K562 (cell line): ENCODE measurements at regions not wholly inside any gene's neighbourhood (a gene's known extent, or its start where the extent isn't known, plus 50 kb on each side); places are given as distances from the start of the nearest gene placed in this dataset.

Source experiments
- ATAC-seq: fragments of 200-7000 bp; cut with Tn5 transposase; 3 replicates; pipeline ENCODE4 v1.9.1; 2020; ENCODE audit warnings: moderate library complexity
- BruUV-seq: library from RNA; stranded (reverse); fragments of 400-500 nt; replicated peaks from 2 replicates; lab custom pipeline; 2021; lab: Mats Ljungman, UMichigan
- CTCF ChIA-PET: fragments of 300-600 bp; formaldehyde crosslinking; extraction: SDS; loops from one replicate; lab custom pipeline; 2021; ENCODE audit warnings: low intra/inter-chr PET ratio; lab: Yijun Ruan, JAX
- POLR2A ChIA-PET: fragments of 300-600, 350-650 bp; sonication (Branson Sonifier 250); formaldehyde crosslinking; extraction: SDS; loops from one replicate; lab custom pipeline; 2021; ENCODE audit warnings: antibody characterized with exemption, inconsistent platforms; lab: Yijun Ruan, JAX
- DNase-seq, 4 experiments: peaks; one replicate each; pipeline versions ENCODE4 v3.0.0 to v3.0.0-alpha.2; 2011 to 2018; ENCODE audit warnings: low spot score in 3 of 4, mixed read lengths in 3 of 4; ENCODE audit errors: extremely low read depth in 1 of 4
- FAIRE-seq: peaks from 2 replicates; lab custom pipeline; 2011; peaks lifted over from hg19 to GRCh38; lab: Jason Lieb, UNC
- H2AFZ ChIP-seq: 2 replicates; pipeline ENCODE4 v1.6.0; 2011; ENCODE audit warnings: low read depth, low read length, control low read depth, inconsistent platforms
- H3K27ac ChIP-seq: fragments of 200-600 bp; 3 replicates; pipeline ENCODE4 v1.8.0; 2011; ENCODE audit warnings: low read depth, mild to moderate bottlenecking, control low read depth, inconsistent platforms, low read length, moderate library complexity, mixed read lengths; ENCODE audit errors: extremely low read depth
- H3K27me3 ChIP-seq, 2 experiments: fragments of 300-600 bp in 1 of 2; 2 replicates in 1 of 2; 3 replicates in 1 of 2; pipeline versions ENCODE4 v1.6.0 to v1.8.0; 2011; ENCODE audit warnings: inconsistent platforms in 2 of 2, low read length in 2 of 2, mild to moderate bottlenecking in 1 of 2, mixed read lengths in 1 of 2, moderate library complexity in 1 of 2; ENCODE audit not compliant: control insufficient read depth in 2 of 2, insufficient read depth in 2 of 2
- H3K36me3 ChIP-seq: fragments of 300-600 bp; 3 replicates; pipeline ENCODE4 v1.8.0; 2011; ENCODE audit warnings: mild to moderate bottlenecking, low read length, inconsistent platforms; ENCODE audit not compliant: control insufficient read depth, insufficient read depth
- H3K4me1 ChIP-seq, 2 experiments: fragments of 200-600 bp in 1 of 2; replicated peaks in 1 of 2; 2 replicates in 1 of 2; 3 replicates in 1 of 2; pipeline versions ENCODE4 v1.5.1 to v1.8.0; 2011; ENCODE audit warnings: inconsistent platforms in 2 of 2, low read length in 2 of 2, mild to moderate bottlenecking in 1 of 2, mixed read lengths in 1 of 2, moderate library complexity in 1 of 2; ENCODE audit not compliant: control insufficient read depth in 2 of 2, insufficient read depth in 2 of 2
- H3K4me2 ChIP-seq: 2 replicates; pipeline ENCODE4 v1.6.1; 2011; ENCODE audit warnings: low read length, control low read depth, inconsistent platforms, mixed read lengths; ENCODE audit not compliant: insufficient read depth
- H3K4me3 ChIP-seq: fragments of 200-600 bp; sonication (generic), shearing (Covaris generic); 2 replicates; pipeline ENCODE4 v1.5.1; 2016; ENCODE audit warnings: control low read depth, inconsistent platforms
- H3K79me2 ChIP-seq: fragments of 200-600 bp; 3 replicates; pipeline ENCODE4 v1.8.0; 2011; ENCODE audit warnings: low read length, inconsistent platforms; ENCODE audit not compliant: control insufficient read depth, insufficient read depth
- H3K9ac ChIP-seq, 2 experiments: 2 replicates each; pipeline versions ENCODE4 v1.6.0 to v1.6.1; 2011; ENCODE audit warnings: low read depth in 2 of 2, low read length in 2 of 2, control low read depth in 1 of 2, inconsistent platforms in 1 of 2, mild to moderate bottlenecking in 1 of 2, mixed read lengths in 1 of 2; ENCODE audit not compliant: insufficient read depth in 1 of 2
- H3K9me1 ChIP-seq: one replicate; pipeline ENCODE4 v1.6.0; 2011; ENCODE audit warnings: inconsistent platforms, mild to moderate bottlenecking, low read length, moderate library complexity; ENCODE audit not compliant: control insufficient read depth, insufficient read depth
- H3K9me3 ChIP-seq: replicated peaks from 2 replicates; pipeline ENCODE4 v1.5.1; 2011; ENCODE audit warnings: low read depth, low read length, inconsistent platforms; ENCODE audit not compliant: control insufficient read depth, insufficient read depth
- H4K20me1 ChIP-seq: replicated peaks from 2 replicates; pipeline ENCODE4 v1.6.1; 2011; ENCODE audit warnings: low read length, inconsistent platforms, mixed read lengths; ENCODE audit not compliant: control insufficient read depth, insufficient read depth
- CBX5 ChIP-seq: IDR thresholded peaks from 2 replicates; pipeline ENCODE4 v1.6.1; 2014; ENCODE audit warnings: low read depth, borderline replicate concordance
- CEBPB ChIP-seq: fragments of 450-650 bp; IDR thresholded peaks from 2 replicates; pipeline ENCODE4 v1.6.1; 2016; ENCODE audit warnings: missing genetic modification characterization, missing compliant biosample characterization
- DPF2 ChIP-seq: fragments of 450-650 bp; IDR thresholded peaks from 2 replicates; pipeline ENCODE4 v1.6.1; 2016
- E2F5 ChIP-seq: sonication (generic); formaldehyde crosslinking; IDR thresholded peaks from 2 replicates; pipeline ENCODE4 v1.8.0; 2022; ENCODE audit warnings: mild to moderate bottlenecking, missing genetic modification reagents
- FOXM1 ChIP-seq, 2 experiments: fragments of 450-650 bp in 1 of 2; sonication (generic) in 1 of 2; formaldehyde crosslinking in 1 of 2; IDR thresholded peaks; 2 replicates each; pipeline versions ENCODE4 v1.6.1 to v1.9.0; 2017 to 2022; ENCODE audit warnings: low read depth in 2 of 2, mild to moderate bottlenecking in 2 of 2, missing genetic modification reagents in 1 of 2, moderate library complexity in 1 of 2
- MXI1 ChIP-seq: IDR thresholded peaks from 2 replicates; pipeline ENCODE4 v1.6.1; 2011; ENCODE audit warnings: low read depth, mild to moderate bottlenecking, improper control_type of control experiment, low read length
- PATZ1 ChIP-seq: fragments of 250-450 bp; sonication (Bioruptor Pico); IDR thresholded peaks from 2 replicates; pipeline ENCODE4 v1.5.0; 2020; ENCODE audit warnings: mild to moderate bottlenecking, borderline replicate concordance
- REST ChIP-seq, 2 experiments: fragments of 450-650 bp; formaldehyde crosslinking in 1 of 2; IDR thresholded peaks; 2 replicates each; pipeline versions ENCODE4 v1.4.0 to v1.6.1; 2014 to 2020; ENCODE audit warnings: mild to moderate bottlenecking in 2 of 2, borderline replicate concordance in 1 of 2, low read depth in 1 of 2
- ZNF121 ChIP-seq: sonication (generic); formaldehyde crosslinking; conservative IDR thresholded peaks from 2 replicates; pipeline ENCODE4 v1.8.0; 2022; ENCODE audit warnings: missing genetic modification reagents
- ZNF780A ChIP-seq: fragments of 250-450 bp; sonication (Bioruptor Pico); IDR thresholded peaks from 2 replicates; pipeline ENCODE4 v1.5.0; 2021; ENCODE audit warnings: mild to moderate bottlenecking
- WGBS: fragments of 100-300 bp; shearing (Covaris generic); methylation state at CpG from one replicate; pipeline ENCODE4 v1.1.6; 2016; ENCODE audit warnings: low coverage, mixed read lengths; ENCODE audit not compliant: insufficient coverage; ENCODE audit errors: missing lambda C conversion rate; 5-methylcytosine and 5-hydroxymethylcytosine counted together
- in situ Hi-C: fragments of 300-500 bp; cut with MboI; formaldehyde crosslinking; loops from 4 replicates; pipeline ENCODE4 v1.15.0; 2018; ENCODE audit warnings: inconsistent platforms, mixed read lengths
- intact Hi-C: fragments of 100-400 bp; cut with micrococcal nuclease; formaldehyde crosslinking; loops from 2 replicates; pipeline ENCODE4 v1.14.2; 2022

- intact Hi-C loops: no loop called here
- Histone ChIP-seq H3K27ac (no peak overlapping the region), H2AFZ (no peak overlapping the region), H3K4me1 (no peaks in the 10 kb centered on the region), H3K9me3 (no peaks in the 10 kb centered on the region), H3K9ac (no peak overlapping the region), H3K4me2 (no peak overlapping the region), H3K36me3 (no peaks in the 10 kb centered on the region), H4K20me1 (no peaks in the 10 kb centered on the region), H3K4me3 (no peak overlapping the region), H3K27me3 (peaks cover 5 to 8% of the 10 kb centered on the region in 2 experiments; a peak in 3 of 5 replicates), H3K79me2 (no peaks in the 10 kb centered on the region), H3K9me1 (no peaks in the 10 kb centered on the region)
- CTCF ChIA-PET: no interaction called here
- FAIRE-seq (no peak), ATAC-seq (no peak), DNase-seq (no peak)
- in situ Hi-C loops: no loop called here
- no TSS peak for BruUV-seq
- POLR2A ChIA-PET: interaction anchor here (1.3 kb wide), 1 partner anchor 11 kb away, joined by 3 read pairs; no protein-coding TSS in a partner anchor
- 0% methylated on average over 3 of the region's 3 CpGs for WGBS
- TF ChIP-seq ZNF780A (CRISPR knock-in tag) (no peak), PATZ1 (no peak), DPF2 (no peak), ZNF121 (CRISPR knock-in tag) (no peak), REST (IDR thresholded peaks at IDR 0.05; ENCODE audit: borderline replicate concordance) (no peak), REST (CRISPR knock-in tag; IDR thresholded peaks at IDR 0.05; ENCODE audit: low read depth) (no peak), FOXM1 (IDR thresholded peaks at IDR 0.05; ENCODE audit: low read depth) (no peak), FOXM1 (CRISPR knock-in tag; IDR thresholded peaks at IDR 0.05; ENCODE audit: low read depth) (no peak), E2F5 (no peak), CEBPB (tag) (no peak), CBX5 (no peak), MXI1 (no peak)
Measured at GRCh38 chr14:61222388-61222787, 58.8 kb downstream of the TMEM30B start.
